GM12878 (cell line): ENCODE measurements at regions not wholly inside any gene's neighbourhood (a gene's known extent, or its start where the extent isn't known, plus 50 kb on each side); places are given as distances from the start of the nearest gene placed in this dataset.

Source experiments
- CEBPZ ChIP-seq: fragments of 150-350 bp; IDR thresholded peaks from 2 replicates; pipeline ENCODE4 v1.6.1; 2016; ENCODE audit warnings: low read depth, low read length
- DPF2 ChIP-seq: fragments of 450-650 bp; IDR thresholded peaks from 2 replicates; pipeline ENCODE4 v1.6.1; 2017; ENCODE audit warnings: mild to moderate bottlenecking
- FOS ChIP-seq: IDR thresholded peaks from 3 replicates; pipeline ENCODE4 v1.6.1; 2011; ENCODE audit warnings: borderline replicate concordance; ENCODE audit not compliant: insufficient read length; ENCODE audit errors: extremely low read depth
- NRF1 ChIP-seq: conservative IDR thresholded peaks from 2 replicates; pipeline ENCODE4 v1.6.1; 2011; ENCODE audit warnings: mild to moderate bottlenecking, low read depth, low read length, improper control_type of control experiment
- RB1 ChIP-seq: fragments of 450-650 bp; formaldehyde crosslinking; IDR thresholded peaks from 2 replicates; pipeline ENCODE4 v1.6.1; 2017; ENCODE audit warnings: mild to moderate bottlenecking, borderline replicate concordance
- SKIL ChIP-seq: fragments of 450-650 bp; IDR thresholded peaks from 2 replicates; pipeline ENCODE4 v1.6.1; 2017; ENCODE audit warnings: mild to moderate bottlenecking, low read depth, inconsistent platforms; ENCODE audit not compliant: poor library complexity, severe bottlenecking
- TBL1XR1 ChIP-seq: IDR thresholded peaks from 2 replicates; pipeline ENCODE4 v1.6.1; 2012; ENCODE audit warnings: low read depth, low read length, improper control_type of control experiment

- no peak for TF ChIP-seq SKIL
- no peak for TF ChIP-seq CEBPZ
- TF ChIP-seq DPF2 = no peak
- TF ChIP-seq TBL1XR1 = no peak
- TF ChIP-seq RB1 = no peak
- TF ChIP-seq NRF1 = no peak
- TF ChIP-seq FOS = no peak
Observed at GRCh38 chr2:16227811-16228462, 287.6 kb downstream of the MYCN start (continued).
